SU-DHL-6 (cell line): ENCODE measurements at regions not wholly inside any gene's neighbourhood (a gene's known extent, or its start where the extent isn't known, plus 50 kb on each side); places are given as distances from the start of the nearest gene placed in this dataset.

Experiments used
- CTCF ChIP-seq: fragments of 200-600 bp; sonication (generic); IDR thresholded peaks from one replicate; pipeline ENCODE4 v1.5.1; 2017; ENCODE audit warnings: antibody characterized with exemption, mild to moderate bottlenecking, low read length, moderate library complexity; ENCODE audit not compliant: insufficient read depth, poor library complexity, severe bottlenecking
- EZH2phosphoT487 ChIP-seq: fragments of 200-600 bp; sonication (generic), shearing (Covaris generic); conservative IDR thresholded peaks from 2 replicates; pipeline ENCODE4 v1.6.1; 2018; ENCODE audit warnings: mild to moderate bottlenecking, antibody characterized with exemption, low read length, moderate library complexity, mixed read lengths

- no peak for TF ChIP-seq CTCF
- no peak for TF ChIP-seq EZH2phosphoT487
Measured at GRCh38 chr3:26245236-26245635, 377.3 kb upstream of the LRRC3B start.
